Myocyte (in vitro differentiated cells): ENCODE measurements at regions not wholly inside any gene's neighbourhood (a gene's known extent, or its start where the extent isn't known, plus 50 kb on each side); places are given as distances from the start of the nearest gene placed in this dataset.
"Not testable (repeated sequence)": the region's sequence is repeated elsewhere in the genome, so short reads cannot be mapped to it uniquely, and the experiment has no call there.

Experiments used
- DNase-seq: peaks from one replicate; pipeline ENCODE4 v3.0.0-alpha.2; 2012; ENCODE audit warnings: low read depth

DNA sequence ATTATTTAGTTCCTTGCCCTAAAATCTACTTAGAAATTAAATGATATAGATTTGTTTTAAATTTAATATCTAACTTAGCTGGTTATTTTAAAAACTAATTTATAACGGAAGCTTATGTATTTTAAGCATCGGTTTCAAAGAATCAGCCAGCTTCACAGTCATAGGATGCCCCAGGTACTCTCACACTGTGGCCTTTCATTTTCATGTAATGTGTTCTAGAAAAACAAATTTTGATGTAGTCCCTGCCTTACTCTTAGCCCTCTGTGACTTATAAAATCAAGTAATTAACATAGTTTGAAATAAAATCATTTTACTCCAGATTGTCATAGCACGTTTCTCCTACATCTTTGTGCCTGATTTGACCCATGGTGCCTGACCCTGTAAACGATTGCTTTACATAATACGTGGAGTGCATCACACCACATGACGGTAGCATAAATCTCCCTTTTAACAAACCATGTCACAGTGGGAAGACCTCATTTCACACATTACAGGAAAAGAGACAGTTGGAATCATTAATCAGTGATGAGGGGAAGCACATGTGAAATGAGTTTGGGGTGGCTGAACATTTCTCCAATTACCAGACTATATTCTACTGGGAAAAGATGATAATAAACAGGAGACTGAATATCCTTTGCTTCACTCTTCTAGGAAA, 731.5 kb upstream of the CDH9 start:
- DNase-seq, result no peak

- no peak for DNase-seq
Measured at GRCh38 chr5:27748847-27749246, 710.5 kb upstream of the CDH9 start.

- not testable (repeated sequence) for DNase-seq
Measured at GRCh38 chr5:27743383-27743979, 705.1 kb upstream of the CDH9 start.

GRCh38 chr5:27742805-27743204, 704.4 kb upstream of the CDH9 start:
- DNase-seq, result no peak

DNA sequence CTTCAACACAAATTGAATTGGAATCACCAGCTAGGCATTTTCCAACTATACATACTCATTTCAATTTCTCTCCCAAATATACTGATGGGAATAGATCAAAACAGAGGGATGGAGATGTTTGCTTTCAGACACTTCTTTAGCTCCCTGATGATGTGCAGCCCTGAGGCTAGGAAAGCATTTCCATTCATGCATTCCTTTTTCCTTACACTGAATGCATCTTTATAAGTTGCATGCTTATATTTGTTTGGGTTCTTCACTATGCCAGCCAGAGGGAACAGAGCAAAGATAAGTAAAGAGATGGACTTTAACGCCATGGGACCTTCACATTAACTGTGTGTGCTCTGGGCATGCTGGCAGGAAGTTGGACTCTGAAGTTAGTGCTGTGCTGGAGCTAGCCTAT, 696.5 kb upstream of the CDH9 start:
- DNase-seq, result no peak

- no peak for DNase-seq
Measured at GRCh38 chr5:27733237-27733636, 694.9 kb upstream of the CDH9 start.

- no peak for DNase-seq
Measured at GRCh38 chr5:27727254-27727653, 688.9 kb upstream of the CDH9 start.

DNA sequence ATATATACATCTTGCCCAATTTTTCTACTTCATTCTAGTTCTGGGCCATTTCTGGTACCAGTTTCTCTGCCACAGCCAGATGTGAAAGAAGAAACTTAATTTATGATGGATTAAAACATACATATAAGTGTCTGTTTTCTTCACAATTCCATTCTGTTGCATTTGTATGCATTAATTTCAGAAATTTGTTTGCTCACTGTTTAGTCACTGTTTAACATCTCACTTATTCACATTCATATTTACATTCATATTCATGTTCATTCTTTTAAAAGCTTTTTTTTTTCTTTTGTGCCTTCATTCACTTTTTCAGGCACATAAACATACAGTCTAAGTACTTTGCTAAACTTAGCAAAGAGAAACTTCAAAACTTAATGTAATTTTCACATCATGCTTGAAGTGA, 684.0 kb upstream of the CDH9 start:
- no peak for DNase-seq

DNA sequence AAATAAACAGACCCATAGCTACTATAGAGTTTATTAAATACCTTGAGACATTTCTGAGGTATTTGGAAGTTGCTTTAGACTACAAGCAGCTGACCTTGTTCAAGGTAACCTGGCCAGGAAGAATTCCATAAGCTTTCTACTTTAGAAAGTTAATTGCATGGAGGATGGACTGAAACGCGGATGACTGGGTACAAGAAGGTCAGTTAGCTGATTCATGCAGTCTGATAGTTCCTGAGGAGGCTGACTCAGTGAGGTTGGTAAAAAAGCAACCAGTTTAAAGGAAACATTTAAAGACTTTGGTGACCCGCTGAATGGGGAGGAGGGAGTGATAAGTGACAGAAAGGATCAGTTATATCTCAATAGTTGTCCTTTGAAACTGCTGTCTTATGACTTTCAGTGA, 670.1 kb upstream of the CDH9 start:
- no peak for DNase-seq

GRCh38 chr5:27706832-27707231, 668.4 kb upstream of the CDH9 start:
- no peak for DNase-seq

- DNase-seq, result no peak
Measured at GRCh38 chr5:27705661-27706060, 667.3 kb upstream of the CDH9 start.

DNA sequence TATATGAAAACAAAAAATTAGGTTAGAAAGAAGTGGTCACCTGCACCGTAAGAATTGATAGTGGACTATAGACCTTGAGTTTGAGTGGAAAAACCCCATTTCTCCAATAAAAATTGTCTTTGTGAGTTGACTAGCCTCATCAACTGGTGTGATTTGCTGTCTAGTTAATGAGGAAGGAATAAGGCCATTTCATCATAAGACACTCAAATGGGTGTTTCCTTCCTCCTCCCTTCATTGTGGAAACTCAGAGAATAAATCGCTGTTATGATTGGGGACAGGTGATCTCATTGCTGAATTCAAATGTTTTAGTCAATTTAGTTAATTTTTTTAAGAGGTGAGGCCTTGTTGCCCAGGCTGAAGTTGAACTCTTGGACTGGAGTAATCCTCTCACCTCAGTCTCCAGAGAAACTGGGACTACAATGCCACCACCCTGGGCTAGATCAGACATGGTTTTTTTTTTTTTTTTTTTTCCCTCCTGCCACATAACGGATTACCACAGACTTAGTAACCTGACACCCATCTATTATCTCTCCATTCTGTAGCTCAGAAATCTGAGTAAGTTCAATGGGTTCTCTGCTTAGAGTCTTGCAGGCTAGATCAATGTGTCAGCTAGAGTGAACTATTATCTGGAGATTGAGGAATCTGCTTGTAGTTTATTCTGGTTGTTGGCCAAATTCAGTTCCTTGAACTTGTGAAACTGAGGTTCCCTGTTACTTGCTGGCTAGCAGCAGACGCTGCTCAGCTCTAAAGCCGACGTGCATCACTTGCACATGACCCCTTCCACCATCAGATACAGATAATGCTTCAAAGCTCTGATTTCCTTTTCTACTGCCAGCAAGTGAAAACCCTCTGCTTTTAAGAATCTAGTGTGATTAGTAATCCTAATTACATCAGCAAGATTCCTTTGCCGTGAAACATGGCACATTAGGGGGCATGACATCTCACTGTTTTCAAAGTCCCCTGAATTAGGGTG, 663.8 kb upstream of the CDH9 start:
- DNase-seq, result peak; percentile 58

DNA sequence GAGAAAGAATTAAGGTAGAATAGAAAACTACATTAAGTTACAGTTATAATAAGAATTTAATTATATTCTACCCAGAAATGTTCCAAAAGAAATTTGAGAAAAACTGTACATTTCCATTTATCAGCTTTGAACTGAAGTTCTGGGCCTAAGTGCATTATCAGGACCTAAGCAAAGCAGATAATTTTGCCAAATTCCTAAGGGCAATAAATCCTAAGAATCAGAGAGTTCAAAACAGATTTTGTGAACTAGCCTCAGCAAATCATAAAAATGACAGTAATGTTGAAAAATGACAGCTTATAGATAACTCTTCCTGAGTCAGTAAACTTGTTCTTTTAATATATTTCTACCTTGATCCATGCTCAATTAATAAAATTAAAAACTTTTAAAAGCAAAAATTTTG, 662.1 kb upstream of the CDH9 start:
- DNase-seq, result no peak

GRCh38 chr5:27682600-27682999, 644.2 kb upstream of the CDH9 start:
- DNase-seq, result peak; percentile 3

DNA sequence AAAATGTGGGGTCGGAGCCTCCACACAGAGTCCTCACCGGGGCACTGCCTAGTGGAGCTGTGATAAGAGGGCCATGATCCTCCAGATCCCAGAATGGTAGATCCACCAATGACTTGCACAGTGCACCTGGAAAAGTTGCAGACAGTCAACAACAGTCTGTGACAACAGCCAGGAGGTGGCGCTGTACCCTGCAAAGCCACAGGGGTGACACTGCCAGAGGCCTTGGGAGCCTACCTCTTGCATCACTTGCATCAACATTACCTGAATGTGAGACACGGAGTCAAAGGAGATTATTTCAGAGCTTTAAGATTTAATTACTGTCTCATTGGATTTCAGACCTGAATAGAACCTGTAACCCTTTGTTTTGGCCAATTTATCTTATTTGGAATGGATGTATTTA, 614.1 kb upstream of the CDH9 start:
- DNase-seq, result no peak

- no peak for DNase-seq
Measured at GRCh38 chr5:27639005-27639612, 600.7 kb upstream of the CDH9 start.

- DNase-seq, result peak; percentile 66
Measured at GRCh38 chr5:27619982-27620381, 581.6 kb upstream of the CDH9 start.

GRCh38 chr5:27612161-27612560, 573.8 kb upstream of the CDH9 start:
- no peak for DNase-seq

GRCh38 chr5:27608992-27609391, 570.6 kb upstream of the CDH9 start:
- DNase-seq, result no peak

GRCh38 chr5:27598576-27598975, 560.2 kb upstream of the CDH9 start:
- DNase-seq, result peak; percentile 54

GRCh38 chr5:27594141-27594540, 555.8 kb upstream of the CDH9 start:
- DNase-seq, result no peak

- DNase-seq, result peak; percentile 44
Measured at GRCh38 chr5:27592231-27592630, 553.8 kb upstream of the CDH9 start.
